NCI-H2081 treated with DMSO at 0.1 percent for 48 hours (cell line): ENCODE measurements at regions not wholly inside any gene's neighbourhood (a gene's known extent, or its start where the extent isn't known, plus 50 kb on each side); places are given as distances from the start of the nearest gene placed in this dataset.

Source experiments
- DNase-seq: peaks from one replicate; lab custom pipeline; 2025; lab: John Stamatoyannopoulos, UW

GRCh38 chr11:71075871-71076420, 176.4 kb downstream of the SHANK2 start:
- no peak for DNase-seq

GRCh38 chr11:71075116-71075720, 177.2 kb downstream of the SHANK2 start:
- DNase-seq, result no peak

- no peak for DNase-seq
These were observed 180.5 kb downstream of the SHANK2 start for GRCh38 chr11:71071736-71072509.

- DNase-seq, result no peak
These were observed 181.6 kb downstream of the SHANK2 start for GRCh38 chr11:71070490-71071453.

GRCh38 chr11:71068963-71069362, 183.4 kb downstream of the SHANK2 start:
- DNase-seq, result no peak

DNA sequence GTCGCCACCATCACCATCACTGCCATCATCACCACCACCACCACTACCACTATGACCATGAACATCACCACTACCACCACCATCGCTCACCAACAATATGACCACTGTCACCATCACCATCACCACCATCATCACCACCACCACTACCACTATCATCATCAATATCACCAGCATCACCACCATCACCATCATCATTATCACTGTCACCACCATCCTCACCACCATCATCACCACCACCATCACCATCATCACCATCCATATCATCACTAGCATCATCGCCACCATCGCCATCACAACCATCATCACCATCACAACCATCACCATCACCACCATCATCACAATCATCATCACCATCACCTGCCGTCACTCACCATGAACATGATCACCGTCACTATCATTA, 184.6 kb downstream of the SHANK2 start:
- DNase-seq, result no peak

GRCh38 chr11:71066311-71066710, 186.1 kb downstream of the SHANK2 start:
- DNase-seq, result no peak

- no peak for DNase-seq
These were observed 186.5 kb downstream of the SHANK2 start for GRCh38 chr11:71065841-71066240.

DNA sequence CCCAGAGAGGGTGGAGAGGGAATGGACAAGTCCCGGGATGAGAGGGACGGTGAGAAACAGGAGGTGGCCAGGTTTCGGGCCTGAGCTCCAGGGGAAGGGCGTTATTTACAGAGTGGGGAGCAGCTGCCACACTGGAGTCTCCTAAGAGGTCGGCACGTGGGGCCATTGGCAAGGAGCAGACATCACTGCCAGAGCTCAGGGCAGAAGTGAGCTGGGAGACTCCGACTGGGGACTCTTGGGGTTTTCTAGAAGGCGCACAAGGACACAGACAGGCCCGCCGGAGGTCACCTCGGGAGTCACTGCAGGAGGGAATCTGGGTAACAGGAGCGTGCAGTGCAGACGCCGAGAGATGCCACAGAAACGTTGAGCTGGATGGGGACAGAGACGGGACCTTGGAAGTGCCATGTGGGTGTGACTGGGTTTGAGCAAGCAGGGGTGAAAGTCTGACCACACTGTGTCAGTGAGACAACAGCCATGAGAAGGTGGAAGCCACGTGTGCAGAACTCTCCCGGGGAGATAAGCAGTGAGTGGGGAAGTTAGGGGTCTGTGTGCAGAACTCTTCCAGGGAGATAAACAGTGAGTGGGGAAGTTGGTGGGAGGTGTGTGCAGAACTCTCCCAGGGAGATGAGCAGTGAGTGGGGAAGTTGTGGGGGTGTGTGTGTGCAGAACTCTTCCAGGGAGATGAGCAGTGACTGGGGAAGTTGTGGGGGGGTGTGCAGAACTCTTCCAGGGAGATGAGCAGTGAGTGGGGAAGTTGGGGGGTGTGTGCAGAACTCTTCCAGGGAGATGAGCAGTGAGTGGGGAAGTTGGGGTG, 187.5 kb downstream of the SHANK2 start:
- DNase-seq, result no peak

- DNase-seq, result no peak
These were observed 188.2 kb downstream of the SHANK2 start for GRCh38 chr11:71064183-71064582.

GRCh38 chr11:71063129-71063528, 189.2 kb downstream of the SHANK2 start:
- DNase-seq, result no peak

- no peak for DNase-seq
These were observed 190.2 kb downstream of the SHANK2 start for GRCh38 chr11:71062199-71062598.

GRCh38 chr11:71060391-71060791, 192.0 kb downstream of the SHANK2 start:
- DNase-seq, result no peak

- no peak for DNase-seq
These were observed 192.7 kb downstream of the SHANK2 start for GRCh38 chr11:71059662-71060061.

GRCh38 chr11:71055925-71056324, 196.5 kb downstream of the SHANK2 start:
- no peak for DNase-seq
